ENCODE measurements at regions not wholly inside any gene's neighbourhood (a gene's known extent, or its start where the extent isn't known, plus 50 kb on each side); places are given as distances from the start of the nearest gene placed in this dataset.
"Not testable (repeated sequence)": the region's sequence is repeated elsewhere in the genome, so short reads cannot be mapped to it uniquely, and the experiment has no call there.

DNA sequence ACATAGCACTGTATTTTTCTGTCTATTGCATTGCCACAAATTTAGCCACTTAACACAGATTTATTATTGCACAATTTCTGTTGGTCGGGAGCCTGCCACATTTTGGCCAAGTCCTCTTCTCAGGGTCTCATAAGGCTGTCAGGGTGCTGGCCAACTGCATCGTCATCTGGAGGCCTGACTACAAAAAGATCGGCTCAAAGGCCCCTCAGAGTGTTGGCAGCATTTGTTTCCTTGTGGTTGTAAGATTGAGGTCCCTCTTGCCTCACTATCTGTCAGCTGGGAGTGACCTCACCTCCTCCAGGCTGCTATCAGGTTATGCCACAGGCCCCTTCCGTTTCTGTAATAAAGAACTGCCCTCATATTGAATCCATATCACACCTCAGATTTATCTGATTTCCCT, 67.3 kb upstream of the BDP1 start:
- not testable (repeated sequence) for TF ChIP-seq CTCF, POLR2A (IDR thresholded peaks at IDR 0.05)

All from right lobe of liver (tissue), 4 donors.